ENCODE measurements at regions not wholly inside any gene's neighbourhood (a gene's known extent, or its start where the extent isn't known, plus 50 kb on each side); places are given as distances from the start of the nearest gene placed in this dataset.

DNA sequence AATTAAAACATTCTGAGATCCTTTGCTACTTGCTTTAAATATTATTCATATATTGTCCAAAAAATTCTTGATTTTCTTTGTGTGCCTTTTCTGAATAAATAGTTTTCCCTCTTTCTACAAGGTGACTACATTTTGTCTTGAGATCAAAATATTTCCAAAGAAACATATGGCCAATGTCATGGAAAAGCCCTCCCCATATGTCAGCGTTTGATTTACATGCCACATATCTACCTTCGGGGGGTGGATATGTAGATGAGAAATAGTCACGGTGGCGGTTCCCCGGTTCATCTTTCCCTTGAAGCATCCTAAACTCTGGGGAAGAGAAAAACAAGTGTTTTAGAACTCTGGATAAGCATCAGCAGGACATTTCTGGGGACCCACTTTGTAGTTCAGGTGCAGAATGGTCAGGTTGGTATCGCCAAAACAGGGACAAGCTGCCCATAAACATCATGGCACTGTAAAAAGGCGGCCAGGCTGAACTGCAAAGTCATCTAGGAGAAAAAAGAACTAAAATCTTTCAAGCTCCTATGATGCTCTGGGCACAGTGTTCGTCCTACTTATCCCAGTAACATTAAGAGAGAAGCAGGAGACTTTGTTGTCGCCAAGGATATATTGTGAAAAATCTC is 91.5 kb downstream of the MEX3B start:
- TF ChIP-seq, protein P1, sequence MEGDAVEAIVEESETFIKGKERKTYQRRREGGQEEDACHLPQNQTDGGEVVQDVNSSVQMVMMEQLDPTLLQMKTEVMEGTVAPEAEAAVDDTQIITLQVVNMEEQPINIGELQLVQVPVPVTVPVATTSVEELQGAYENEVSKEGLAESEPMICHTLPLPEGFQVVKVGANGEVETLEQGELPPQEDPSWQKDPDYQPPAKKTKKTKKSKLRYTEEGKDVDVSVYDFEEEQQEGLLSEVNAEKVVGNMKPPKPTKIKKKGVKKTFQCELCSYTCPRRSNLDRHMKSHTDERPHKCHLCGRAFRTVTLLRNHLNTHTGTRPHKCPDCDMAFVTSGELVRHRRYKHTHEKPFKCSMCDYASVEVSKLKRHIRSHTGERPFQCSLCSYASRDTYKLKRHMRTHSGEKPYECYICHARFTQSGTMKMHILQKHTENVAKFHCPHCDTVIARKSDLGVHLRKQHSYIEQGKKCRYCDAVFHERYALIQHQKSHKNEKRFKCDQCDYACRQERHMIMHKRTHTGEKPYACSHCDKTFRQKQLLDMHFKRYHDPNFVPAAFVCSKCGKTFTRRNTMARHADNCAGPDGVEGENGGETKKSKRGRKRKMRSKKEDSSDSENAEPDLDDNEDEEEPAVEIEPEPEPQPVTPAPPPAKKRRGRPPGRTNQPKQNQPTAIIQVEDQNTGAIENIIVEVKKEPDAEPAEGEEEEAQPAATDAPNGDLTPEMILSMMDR (IDR thresholded peaks at IDR 0.05; ENCODE audit: extremely low read depth in 1 of 2, insufficient read depth in 1 of 2, low read depth in 1 of 2, low read length in 2 of 2) = no peak
- TF ChIP-seq FOS (IDR thresholded peaks at IDR 0.05; ENCODE audit: borderline replicate concordance, insufficient read depth, low read length) (no peak), MYC (IDR thresholded peaks at IDR 0.05; ENCODE audit: low read depth, low read length) (no peak)
- TF ChIP-seq, protein P2, sequence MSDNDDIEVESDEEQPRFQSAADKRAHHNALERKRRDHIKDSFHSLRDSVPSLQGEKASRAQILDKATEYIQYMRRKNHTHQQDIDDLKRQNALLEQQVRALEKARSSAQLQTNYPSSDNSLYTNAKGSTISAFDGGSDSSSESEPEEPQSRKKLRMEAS (IDR thresholded peaks at IDR 0.05; ENCODE audit: insufficient read depth, insufficient read length) = no peak
